Natural killer cell treated with Interleukin-12 subunit alpha and Interleukin-12 subunit beta and Interleukin-15 and Interleukin-18, amount 100 ng/mL, for 72 hours (primary cell): ENCODE measurements at regions not wholly inside any gene's neighbourhood (a gene's known extent, or its start where the extent isn't known, plus 50 kb on each side); places are given as distances from the start of the nearest gene placed in this dataset.
A peak's percentile ranks its signal among the peaks of the same experiment; 100 is the strongest.

Experiments
- ATAC-seq, 2 donors: fragments of 150-1000 bp; cut with Tn5 transposase in 1 of 2; sonication (Bioruptor Pico), chemical (Tn5 transposase) in 1 of 2; 2 replicates each; pipeline ENCODE4 v1.10.0; 2021
- DNase-seq: peaks from one replicate; pipeline ENCODE4 v3.0.0; 2022; ENCODE audit warnings: low spot score
- H3K27ac Mint-ChIP-seq, 2 donors: 1 replicate in 1 of 2; 2 replicates in 1 of 2; pipeline ENCODE4 v1.8.0; 2022; ENCODE audit warnings: mixed read lengths in 2 of 2, mild to moderate bottlenecking in 1 of 2, moderate library complexity in 1 of 2
- H3K27me3 Mint-ChIP-seq, 2 donors: 1 replicate in 1 of 2; 2 replicates in 1 of 2; pipeline ENCODE4 v1.8.0; 2022; ENCODE audit warnings: mixed read lengths in 2 of 2
- H3K36me3 Mint-ChIP-seq: one replicate; pipeline ENCODE4 v1.8.0; 2022; ENCODE audit warnings: mixed read lengths
- H3K4me1 Mint-ChIP-seq, 2 donors: 1 replicate in 1 of 2; 2 replicates in 1 of 2; pipeline ENCODE4 v1.8.0; 2022; ENCODE audit warnings: low read depth in 2 of 2, mixed read lengths in 2 of 2, mild to moderate bottlenecking in 1 of 2
- H3K4me3 Mint-ChIP-seq: one replicate; pipeline ENCODE4 v1.8.0; 2022; ENCODE audit warnings: mixed read lengths
- H3K9me3 Mint-ChIP-seq: 2 replicates; pipeline ENCODE4 v1.8.0; 2022; ENCODE audit warnings: mixed read lengths

GRCh38 chr10:125341611-125342010, 181.2 kb upstream of the CTBP2 start:
- Mint-ChIP-seq H3K27ac (no peak overlapping the region), H3K27me3 (peaks cover 22 to 27% of the 10 kb centered on the region in 2 donors), H3K36me3 (no peaks in the 10 kb centered on the region), H3K9me3 (no peaks in the 10 kb centered on the region), H3K4me1 (no peaks in the 10 kb centered on the region), H3K4me3 (no peak overlapping the region)
- ATAC-seq: no peak
- DNase-seq: no peak

GRCh38 chr10:125340903-125341302, 180.5 kb upstream of the CTBP2 start:
- no peak overlapping the region for H3K4me3 Mint-ChIP-seq
- H3K27me3 Mint-ChIP-seq: peaks cover 18 to 24% of the 10 kb centered on the region in 2 donors
- no peaks in the 10 kb centered on the region for H3K4me1 Mint-ChIP-seq
- H3K27ac Mint-ChIP-seq: no peak overlapping the region
- no peak for DNase-seq
- no peak for ATAC-seq
- no peaks in the 10 kb centered on the region for H3K36me3 Mint-ChIP-seq
- no peaks in the 10 kb centered on the region for H3K9me3 Mint-ChIP-seq

DNA sequence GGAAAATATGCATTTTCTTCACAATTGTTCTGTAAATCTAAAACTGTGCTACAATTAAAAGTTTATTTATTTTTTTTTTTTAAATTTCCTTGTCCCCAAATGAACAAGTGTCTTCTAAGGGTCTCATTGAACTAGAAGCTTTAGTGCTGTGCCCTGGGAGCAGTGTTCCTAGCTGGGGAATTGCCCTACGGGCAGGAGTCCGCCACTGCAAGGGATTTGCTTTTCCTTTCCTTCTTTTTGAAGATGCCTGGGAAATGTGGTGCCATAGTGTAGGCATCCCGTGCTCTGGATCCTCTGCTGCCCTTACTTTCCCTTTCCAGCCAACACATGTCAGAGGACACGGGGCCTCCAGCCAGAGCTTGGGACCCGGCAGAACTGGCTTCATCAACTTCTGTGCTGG, 177.1 kb upstream of the CTBP2 start:
- DNase-seq (no peak), ATAC-seq (no peak)
- Mint-ChIP-seq H3K4me1 (no peaks in the 10 kb centered on the region), H3K27me3 (peaks cover 10 to 26% of the 10 kb centered on the region in 2 donors), H3K4me3 (no peak overlapping the region), H3K9me3 (no peaks in the 10 kb centered on the region), H3K36me3 (no peaks in the 10 kb centered on the region), H3K27ac (no peak overlapping the region)

GRCh38 chr10:125334545-125334944, 174.2 kb upstream of the CTBP2 start:
- Mint-ChIP-seq H3K27me3 (peaks cover 15 to 23% of the 10 kb centered on the region in 2 donors), H3K4me3 (no peak overlapping the region), H3K9me3 (no peaks in the 10 kb centered on the region), H3K4me1 (no peaks in the 10 kb centered on the region), H3K27ac (no peak overlapping the region), H3K36me3 (no peaks in the 10 kb centered on the region)
- ATAC-seq: no peak
- no peak for DNase-seq

GRCh38 chr10:125333769-125334168, 173.4 kb upstream of the CTBP2 start:
- Mint-ChIP-seq H3K4me3 (no peak overlapping the region), H3K36me3 (no peaks in the 10 kb centered on the region), H3K4me1 (no peaks in the 10 kb centered on the region), H3K9me3 (no peaks in the 10 kb centered on the region), H3K27ac (no peak overlapping the region), H3K27me3 (peaks cover 8 to 18% of the 10 kb centered on the region in 2 donors)
- ATAC-seq (no peak), DNase-seq (no peak)

DNA sequence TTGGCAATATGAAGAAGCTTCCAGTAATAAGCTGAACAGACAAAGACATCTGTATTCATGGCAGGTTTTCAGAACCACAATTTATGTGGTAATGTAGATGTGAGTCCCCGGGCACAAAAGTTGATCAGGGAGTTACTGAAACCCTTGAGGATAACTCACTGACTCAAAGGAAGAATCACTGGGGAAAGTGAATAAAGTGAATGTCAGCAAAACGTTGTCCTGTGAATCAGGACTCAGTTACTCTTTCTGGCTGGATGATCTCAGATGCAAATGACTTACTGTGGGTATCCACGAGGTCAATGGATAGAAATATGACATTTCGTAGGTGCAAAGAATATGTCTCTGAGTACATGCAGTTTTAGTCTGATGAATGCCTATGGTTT, 172.8 kb upstream of the CTBP2 start:
- ATAC-seq: no peak
- H3K4me3 Mint-ChIP-seq: no peak overlapping the region
- H3K4me1 Mint-ChIP-seq: no peaks in the 10 kb centered on the region
- H3K27me3 Mint-ChIP-seq: peaks cover 11 to 19% of the 10 kb centered on the region in 2 donors
- no peaks in the 10 kb centered on the region for H3K9me3 Mint-ChIP-seq
- no peaks in the 10 kb centered on the region for H3K36me3 Mint-ChIP-seq
- no peak for DNase-seq
- H3K27ac Mint-ChIP-seq: no peak overlapping the region

DNA sequence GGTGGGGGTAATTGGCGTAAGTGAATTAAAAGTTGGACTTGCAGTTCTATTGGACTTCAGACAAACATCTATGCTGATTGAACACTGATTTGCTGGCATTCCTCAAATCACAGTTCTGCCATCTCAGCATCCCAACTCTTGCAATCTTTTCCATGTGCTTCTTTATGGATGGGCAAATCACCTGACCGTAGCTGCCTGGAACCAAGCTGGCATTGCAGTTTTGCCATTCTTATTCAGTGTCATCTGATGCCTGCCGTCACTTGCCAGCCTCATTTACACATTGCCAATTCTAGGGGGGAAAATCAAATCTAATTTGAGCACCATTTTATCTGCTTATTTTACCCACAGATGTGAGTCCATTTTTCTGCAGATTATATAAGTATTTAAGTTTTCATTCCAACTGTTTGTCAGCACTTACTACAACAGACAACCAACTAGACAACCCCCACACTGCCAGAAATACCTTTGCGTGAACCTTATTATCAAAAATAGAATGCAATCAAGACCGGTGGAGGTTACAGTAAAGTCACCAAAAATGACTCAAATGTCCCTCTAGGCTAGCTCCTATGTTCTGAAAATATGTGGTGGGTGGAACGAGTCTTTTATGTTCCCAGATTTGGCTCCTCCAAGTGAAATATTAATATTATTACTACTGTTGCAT, 172.3 kb upstream of the CTBP2 start:
- H3K4me1 Mint-ChIP-seq: no peaks in the 10 kb centered on the region

DNA sequence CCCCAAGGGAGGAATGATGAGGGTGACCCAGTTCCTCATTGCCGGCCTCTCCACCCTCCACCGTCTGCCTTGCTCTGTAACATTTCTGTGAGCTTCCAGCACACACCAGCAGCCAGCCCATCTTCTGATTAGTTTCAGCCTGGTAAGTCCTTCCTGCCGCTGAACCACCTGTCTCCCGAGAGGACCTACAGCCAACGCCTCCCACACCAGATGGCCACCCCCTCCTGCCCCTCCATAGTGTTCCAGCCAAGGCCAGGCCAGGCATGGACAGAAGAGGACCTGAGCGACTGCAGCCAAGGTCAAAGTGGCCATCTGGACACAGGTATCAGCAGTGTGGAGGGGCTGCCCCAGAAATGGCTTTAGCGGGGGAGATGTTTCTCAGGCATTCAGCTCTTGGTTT, 170.7 kb upstream of the CTBP2 start:
- ATAC-seq (no peak), DNase-seq (no peak)
- Mint-ChIP-seq H3K36me3 (no peaks in the 10 kb centered on the region), H3K4me3 (no peak overlapping the region), H3K27me3 (peaks cover 24 to 30% of the 10 kb centered on the region in 2 donors), H3K9me3 (no peaks in the 10 kb centered on the region), H3K4me1 (no peaks in the 10 kb centered on the region), H3K27ac (no peak overlapping the region)

More for the DNA sequence above, 172.3 kb upstream of the CTBP2 start:
- DNase-seq: no peak
- no peaks in the 10 kb centered on the region for H3K36me3 Mint-ChIP-seq
- no peaks in the 10 kb centered on the region for H3K9me3 Mint-ChIP-seq
- ATAC-seq: no peak
- peaks cover 16 to 22% of the 10 kb centered on the region in 2 donors for H3K27me3 Mint-ChIP-seq
- no peak overlapping the region for H3K27ac Mint-ChIP-seq
- H3K4me3 Mint-ChIP-seq: no peak overlapping the region

DNA sequence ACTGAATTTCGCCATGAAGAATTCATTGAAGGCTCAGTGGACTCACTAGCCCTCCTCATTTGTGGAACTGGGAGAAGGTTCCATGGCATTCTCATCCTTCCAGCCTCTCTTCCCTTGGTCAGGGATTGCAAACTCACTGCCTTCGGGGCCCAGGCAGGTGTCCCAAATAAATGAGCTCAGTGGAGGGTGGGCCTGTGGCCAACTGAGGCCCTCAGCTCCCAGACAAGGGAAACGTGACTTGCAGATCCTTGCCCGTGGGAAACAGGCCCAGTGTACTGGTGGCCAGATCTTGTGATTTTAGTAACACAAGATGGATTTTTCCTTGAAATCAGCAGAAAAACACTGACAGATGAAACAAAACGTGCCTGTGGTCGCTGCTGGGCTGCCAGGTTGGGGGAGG, 168.7 kb upstream of the CTBP2 start:
- Mint-ChIP-seq H3K9me3 (no peaks in the 10 kb centered on the region), H3K36me3 (peaks cover 1% of the 10 kb centered on the region), H3K4me1 (no peaks in the 10 kb centered on the region), H3K27ac (no peak overlapping the region), H3K4me3 (no peak overlapping the region), H3K27me3 (peaks cover 31 to 45% of the 10 kb centered on the region in 2 donors)
- DNase-seq (no peak), ATAC-seq (no peak)

DNA sequence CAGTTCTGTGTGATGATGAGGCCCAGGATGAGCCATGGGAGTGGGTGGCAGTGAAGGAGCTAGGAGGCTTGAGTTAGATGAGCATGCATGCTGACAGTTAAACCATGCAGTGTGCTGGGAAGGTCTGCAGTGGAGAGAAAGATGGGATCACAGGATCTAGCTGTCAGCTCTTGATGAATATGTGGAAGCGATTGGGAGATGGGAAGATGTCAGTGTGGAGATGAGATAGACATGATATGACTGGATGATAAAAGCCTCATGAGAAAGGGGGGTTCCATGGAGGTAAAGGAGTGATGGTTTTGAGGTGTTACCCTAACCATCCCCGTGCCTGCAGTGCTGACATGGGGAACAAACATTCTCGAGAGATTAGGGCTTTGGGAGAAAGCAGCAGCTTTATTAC, 165.0 kb upstream of the CTBP2 start:
- Mint-ChIP-seq H3K36me3 (peaks cover 10% of the 10 kb centered on the region), H3K4me1 (no peaks in the 10 kb centered on the region), H3K9me3 (no peaks in the 10 kb centered on the region), H3K27ac (no peak overlapping the region), H3K4me3 (no peak overlapping the region), H3K27me3 (peaks cover 37 to 49% of the 10 kb centered on the region in 2 donors)
- ATAC-seq: peak in 1 of 2 donors; percentile 24
- DNase-seq: no peak

GRCh38 chr10:125316436-125316835, 156.1 kb upstream of the CTBP2 start:
- peaks cover 17 to 22% of the 10 kb centered on the region in 2 donors for H3K27me3 Mint-ChIP-seq
- no peak overlapping the region for H3K4me3 Mint-ChIP-seq
- no peaks in the 10 kb centered on the region for H3K4me1 Mint-ChIP-seq
- no peaks in the 10 kb centered on the region for H3K36me3 Mint-ChIP-seq
- ATAC-seq (no peak), DNase-seq (no peak)
- H3K27ac Mint-ChIP-seq: no peak overlapping the region
- no peaks in the 10 kb centered on the region for H3K9me3 Mint-ChIP-seq

GRCh38 chr10:125300937-125301336, 140.6 kb upstream of the CTBP2 start:
- ATAC-seq: no peak
- Mint-ChIP-seq H3K27me3 (peaks cover 25% of the 10 kb centered on the region in 2 donors), H3K4me3 (no peak overlapping the region)

GRCh38 chr10:125299461-125299860, 139.1 kb upstream of the CTBP2 start:
- Mint-ChIP-seq H3K4me1 (no peaks in the 10 kb centered on the region), H3K27me3 (peaks cover 27 to 34% of the 10 kb centered on the region in 2 donors), H3K27ac (no peak overlapping the region), H3K36me3 (no peaks in the 10 kb centered on the region), H3K9me3 (no peaks in the 10 kb centered on the region), H3K4me3 (no peak overlapping the region)
- ATAC-seq: no peak
- no peak for DNase-seq

More at GRCh38 chr10:125300937-125301336, 140.6 kb upstream of the CTBP2 start:
- Mint-ChIP-seq H3K36me3 (no peaks in the 10 kb centered on the region), H3K9me3 (no peaks in the 10 kb centered on the region), H3K4me1 (no peaks in the 10 kb centered on the region), H3K27ac (no peak overlapping the region)
- no peak for DNase-seq

DNA sequence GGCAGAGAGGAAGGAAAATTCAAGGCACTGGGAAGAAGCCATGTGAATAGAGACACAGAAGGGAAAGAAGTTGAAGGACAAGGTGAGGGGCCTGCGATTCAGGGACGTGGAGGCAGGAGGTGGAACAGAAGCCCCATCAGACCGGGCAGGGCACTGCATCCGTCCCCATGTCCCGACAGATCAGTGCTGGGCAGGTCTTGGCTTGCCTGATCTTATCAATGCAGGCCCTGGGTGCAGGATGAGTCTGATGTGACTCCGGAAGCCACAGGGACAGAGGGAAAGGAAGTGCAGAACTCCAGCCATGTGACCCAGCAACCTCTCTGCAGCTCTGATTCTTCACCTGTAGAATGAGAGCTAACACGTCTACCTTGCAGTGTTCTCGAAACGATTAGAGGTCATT, 136.2 kb upstream of the CTBP2 start:
- ATAC-seq: no peak
- no peaks in the 10 kb centered on the region for H3K9me3 Mint-ChIP-seq
- no peaks in the 10 kb centered on the region for H3K4me1 Mint-ChIP-seq
- H3K4me3 Mint-ChIP-seq: no peak overlapping the region
- H3K27ac Mint-ChIP-seq: no peak overlapping the region
- H3K36me3 Mint-ChIP-seq: no peaks in the 10 kb centered on the region
- no peak for DNase-seq
- peaks cover 27 to 49% of the 10 kb centered on the region in 2 donors for H3K27me3 Mint-ChIP-seq

DNA sequence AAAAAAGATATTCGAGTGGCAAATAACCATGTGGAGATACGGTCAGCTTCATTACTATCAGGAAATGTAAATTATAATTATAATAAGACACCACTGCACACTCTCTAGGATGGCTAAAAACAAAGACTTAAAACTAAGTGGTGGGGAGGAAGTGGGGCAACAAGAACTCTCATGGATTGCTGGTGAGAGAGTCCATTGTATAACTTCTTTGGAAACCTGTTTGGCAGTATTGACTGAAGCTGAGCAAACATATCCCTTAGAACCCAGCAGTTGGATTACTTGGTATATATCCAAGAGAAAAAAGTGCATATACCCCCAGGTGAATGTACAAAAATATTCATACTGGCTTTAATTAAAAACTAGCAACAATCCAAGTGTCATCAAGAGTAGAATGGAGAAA, 133.7 kb upstream of the CTBP2 start:
- Mint-ChIP-seq H3K27ac (no peak overlapping the region), H3K9me3 (no peaks in the 10 kb centered on the region), H3K36me3 (no peaks in the 10 kb centered on the region), H3K4me1 (no peaks in the 10 kb centered on the region), H3K27me3 (peaks cover 35 to 56% of the 10 kb centered on the region in 2 donors), H3K4me3 (no peak overlapping the region)
- ATAC-seq: no peak
- no peak for DNase-seq
